HG03175 (cell line): ENCODE measurements at regions not wholly inside any gene's neighbourhood (a gene's known extent, or its start where the extent isn't known, plus 50 kb on each side); places are given as distances from the start of the nearest gene placed in this dataset.

Experiments
- ATAC-seq: cut with Tn5 transposase; IDR thresholded peaks from one replicate; pipeline ENCODE4 v1.9.1; 2021; ENCODE audit warnings: mild to moderate bottlenecking, moderate library complexity; ENCODE audit not compliant: unreplicated experiment

DNA sequence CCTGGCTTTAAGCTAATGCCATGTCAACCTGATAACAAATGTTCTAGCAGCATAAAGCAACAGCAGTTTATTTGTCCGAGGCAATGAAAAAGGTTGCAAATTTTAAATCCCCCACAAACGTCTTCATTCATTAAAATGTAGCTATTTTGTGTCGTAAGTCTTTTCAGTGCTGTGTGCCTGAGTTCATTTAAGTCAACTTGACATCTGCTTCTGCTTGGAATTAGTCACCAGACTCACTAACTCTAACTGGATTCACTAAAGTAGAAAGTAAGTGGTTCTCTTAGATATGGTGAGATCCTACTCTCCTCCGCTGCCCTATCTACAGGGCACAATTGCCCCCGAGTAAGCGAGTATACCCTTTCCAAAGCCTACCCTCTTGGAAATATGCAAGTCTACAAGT lies 118.4 kb upstream of the CHRM3 start:
- ATAC-seq = no peak

DNA sequence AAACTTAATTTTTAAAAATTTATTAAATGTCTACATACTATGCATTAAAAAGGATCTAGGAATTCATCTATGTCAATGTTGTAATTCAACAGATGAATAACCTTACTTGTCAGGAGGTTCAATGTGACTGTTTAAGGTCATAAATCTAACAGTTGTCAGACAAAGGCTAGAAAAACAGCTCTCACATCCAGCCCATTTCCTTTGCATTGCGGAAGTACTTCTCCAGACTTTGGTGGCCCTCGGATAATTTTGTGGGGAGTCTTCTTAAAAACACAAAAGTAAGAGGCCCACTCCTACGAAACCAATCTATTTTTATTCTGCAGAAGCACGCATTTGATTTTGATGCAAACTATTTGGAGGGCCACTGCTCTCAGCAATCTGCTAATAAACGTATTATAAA lies 122.6 kb upstream of the CHRM3 start:
- no peak for ATAC-seq

DNA sequence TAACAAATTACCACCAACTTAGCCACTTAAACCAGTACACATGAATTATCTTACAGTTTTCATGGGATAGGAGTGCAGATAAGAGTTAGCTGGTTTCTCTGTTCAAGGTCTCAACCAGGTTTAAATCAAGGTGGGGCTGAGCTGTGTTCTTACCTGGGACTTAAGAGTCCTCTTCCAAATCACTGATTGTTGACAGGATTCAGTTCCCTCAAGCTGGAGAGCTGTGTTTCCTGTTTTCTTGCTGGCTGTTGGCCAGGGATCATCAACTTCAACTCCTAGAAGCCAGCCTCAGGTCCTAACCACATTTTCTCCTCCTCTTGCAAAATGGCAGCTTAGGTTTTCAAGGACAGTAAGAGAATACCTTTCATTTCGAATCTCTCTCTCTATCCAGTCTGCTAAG lies 123.8 kb upstream of the CHRM3 start:
- no peak for ATAC-seq

DNA sequence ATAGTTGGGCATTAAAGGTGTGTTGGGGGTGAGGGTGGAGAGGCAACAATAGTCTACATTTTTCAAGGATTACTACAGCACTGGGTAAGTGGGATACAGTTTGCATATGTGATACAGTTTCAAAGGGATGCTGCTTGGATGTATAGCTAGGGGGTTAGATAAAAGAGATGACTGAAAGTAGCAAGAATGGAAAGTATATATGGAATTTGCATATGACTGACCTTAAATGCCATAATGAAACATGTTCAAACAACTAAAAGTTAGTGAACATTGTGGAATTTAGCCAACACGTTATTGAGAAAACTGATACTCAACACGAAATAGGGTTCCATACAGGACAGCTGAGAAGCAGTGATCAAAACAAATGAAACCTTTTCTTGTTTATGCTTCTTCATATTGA lies 124.8 kb upstream of the CHRM3 start:
- no peak for ATAC-seq

DNA sequence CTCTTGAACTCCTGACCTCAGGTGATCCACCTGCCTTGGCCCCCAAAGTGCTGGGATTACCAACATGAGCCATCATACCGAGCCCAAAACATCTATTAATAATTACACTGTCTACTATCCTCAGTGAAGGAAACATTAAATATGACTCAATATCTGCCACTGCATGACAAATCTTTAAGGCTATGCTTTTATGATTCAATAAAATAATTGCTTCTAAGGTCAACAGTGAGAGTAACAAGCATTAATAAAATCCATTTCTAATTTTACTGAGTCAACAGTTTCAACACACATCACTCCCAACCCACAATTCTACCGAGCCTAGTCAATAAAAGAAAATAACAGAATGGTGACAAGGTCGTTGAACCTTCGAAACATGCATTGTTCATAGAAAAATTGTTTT lies 125.5 kb upstream of the CHRM3 start:
- ATAC-seq = no peak

DNA sequence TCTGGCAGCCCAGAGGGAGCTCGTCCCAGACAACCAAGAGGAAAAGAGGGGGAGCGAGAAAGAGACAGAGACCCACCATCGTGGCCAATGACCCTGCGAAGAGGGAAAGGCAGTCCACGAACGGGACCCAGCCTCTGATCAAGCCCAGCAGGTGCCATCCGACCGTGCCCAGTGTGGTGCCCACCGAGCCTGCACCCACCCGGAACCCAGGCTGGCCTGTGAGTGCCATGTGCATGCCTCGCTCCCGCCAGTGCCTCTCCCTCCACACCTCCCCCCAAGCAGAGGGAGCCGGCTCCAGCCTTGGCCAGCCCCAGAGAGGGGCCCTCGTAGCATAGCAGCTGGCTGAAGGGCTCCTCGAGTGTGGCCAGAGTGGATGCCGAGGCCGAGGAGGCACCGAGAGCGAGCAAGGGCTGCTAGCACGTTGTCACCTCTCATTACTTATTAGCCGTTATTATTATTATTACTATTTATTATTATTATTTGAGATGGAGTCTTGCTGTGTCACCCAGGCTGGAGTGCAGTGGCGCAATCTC lies 130.7 kb upstream of the CHRM3 start:
- ATAC-seq = no peak

DNA sequence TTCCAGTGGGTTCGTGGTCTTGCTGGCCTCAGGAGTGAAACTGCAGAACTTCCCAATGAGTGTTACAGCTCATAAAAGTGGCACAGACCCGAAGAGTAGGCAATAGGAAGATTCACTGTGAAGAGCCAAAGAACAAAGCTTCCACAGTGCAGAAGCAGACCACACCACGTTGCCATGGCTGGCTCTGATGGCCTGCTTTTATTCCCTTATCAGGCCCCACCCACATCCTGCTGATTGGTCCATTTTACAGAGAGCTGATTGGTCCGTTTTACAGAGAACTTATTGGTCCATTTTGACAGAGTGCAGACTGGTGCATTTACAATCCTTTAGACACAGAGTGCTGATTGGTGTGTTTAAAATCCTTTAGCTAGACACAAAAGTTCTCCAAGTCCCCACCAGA lies 131.4 kb upstream of the CHRM3 start:
- no peak for ATAC-seq

DNA sequence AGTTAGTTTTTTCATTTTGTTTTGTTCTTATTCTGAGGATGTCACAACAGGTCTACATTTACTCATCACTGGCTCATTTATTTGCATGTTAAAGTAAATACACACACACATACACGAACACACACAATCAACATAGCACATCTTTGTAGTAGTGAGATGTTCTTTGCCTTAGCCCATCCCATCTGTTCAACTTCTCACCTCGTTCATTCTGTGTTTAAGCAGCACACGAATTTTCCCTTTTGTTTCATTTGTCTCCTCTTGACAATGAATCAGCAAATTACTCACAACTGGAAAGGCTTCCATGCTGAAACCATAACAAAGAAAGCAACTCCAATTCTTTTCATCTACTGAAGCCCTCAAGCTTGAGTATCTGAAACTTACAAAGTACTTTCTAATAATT lies 133.3 kb upstream of the CHRM3 start:
- ATAC-seq = no peak

DNA sequence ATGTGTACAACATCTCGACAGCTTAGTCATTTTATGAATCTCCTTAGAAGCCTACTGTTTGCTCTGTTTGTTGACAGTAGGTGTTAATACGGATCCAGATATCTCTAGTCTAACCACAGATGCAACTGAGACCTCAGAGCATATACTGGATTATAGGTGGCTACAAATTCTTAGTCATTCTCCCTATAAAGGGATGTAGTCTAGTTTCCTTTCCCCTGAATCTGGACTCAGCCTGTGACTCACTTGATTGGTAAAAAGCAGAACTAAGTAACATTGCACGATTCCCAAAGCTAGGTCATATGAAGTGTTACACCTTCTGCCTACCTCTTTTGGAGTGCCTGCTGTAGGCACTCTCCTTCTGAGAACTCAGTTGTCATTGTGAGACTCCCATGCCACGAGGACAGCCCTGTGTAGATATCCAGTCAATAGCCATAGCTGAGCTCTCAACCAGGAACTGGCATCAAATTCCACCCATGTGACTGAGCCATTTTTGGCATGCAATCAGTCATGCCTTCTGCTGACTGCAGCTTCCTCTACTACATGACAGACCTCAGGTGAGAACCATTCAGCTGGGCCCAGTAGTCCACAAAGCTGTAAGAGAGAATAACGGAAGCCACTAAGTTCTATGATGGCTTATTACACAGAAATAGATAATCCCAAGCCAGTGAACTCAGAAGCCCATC lies 135.9 kb upstream of the CHRM3 start:
- no peak for ATAC-seq

DNA sequence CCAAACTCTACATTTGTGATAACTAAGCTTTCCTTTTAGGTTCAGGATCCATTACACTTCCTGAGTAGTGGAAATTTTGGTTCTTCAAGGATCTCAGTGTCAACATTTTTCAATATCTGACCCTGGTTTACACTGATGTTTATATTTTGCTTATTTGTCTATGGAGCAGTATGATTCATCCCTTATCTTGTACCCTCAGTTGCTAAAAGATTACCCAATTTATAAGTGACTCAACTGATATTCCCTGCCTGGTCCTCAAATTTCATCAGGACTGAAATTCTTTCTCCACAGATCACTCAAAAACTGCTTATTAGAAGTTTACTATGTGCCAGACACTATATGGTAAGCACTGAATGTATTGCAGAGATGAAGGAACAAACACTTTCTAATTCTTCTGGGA lies 139.1 kb upstream of the CHRM3 start:
- no peak for ATAC-seq

DNA sequence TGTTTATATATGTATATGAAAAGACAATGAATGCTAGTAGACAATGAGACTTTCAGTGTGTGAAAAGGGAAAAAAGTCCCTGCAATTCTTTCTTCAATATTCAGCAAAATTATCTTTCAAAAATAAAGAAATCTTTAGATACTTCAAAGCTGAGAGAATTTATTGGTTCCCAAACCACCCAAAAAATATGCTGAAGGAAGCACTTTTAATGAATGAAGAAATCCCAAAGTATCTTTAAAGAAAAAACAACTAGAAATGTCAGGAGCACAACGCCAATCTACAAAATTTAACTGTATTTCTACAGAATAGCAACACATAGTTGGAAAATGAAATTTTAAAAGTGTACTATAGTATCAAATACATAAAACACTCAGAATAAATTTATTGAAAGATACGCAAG lies 142.3 kb upstream of the CHRM3 start:
- no peak for ATAC-seq

DNA sequence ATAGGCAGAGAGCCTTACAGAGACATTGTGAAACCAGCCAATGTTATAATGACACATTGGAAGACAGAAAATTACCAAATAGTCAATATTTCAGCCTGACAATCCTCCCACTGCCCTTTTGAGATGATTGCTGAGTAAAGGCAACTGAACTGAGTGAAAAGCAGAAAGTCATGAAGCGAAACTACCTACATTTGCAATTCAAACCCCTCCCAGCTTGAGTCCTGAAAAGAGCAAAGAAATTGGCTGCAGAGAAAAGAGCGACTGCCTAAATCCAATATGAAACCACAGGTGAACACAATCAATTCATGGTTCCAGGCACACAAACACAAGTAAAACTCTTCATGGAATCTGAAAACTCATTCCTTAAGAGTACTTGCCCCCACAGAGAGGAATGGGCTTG lies 143.4 kb upstream of the CHRM3 start:
- ATAC-seq = no peak

DNA sequence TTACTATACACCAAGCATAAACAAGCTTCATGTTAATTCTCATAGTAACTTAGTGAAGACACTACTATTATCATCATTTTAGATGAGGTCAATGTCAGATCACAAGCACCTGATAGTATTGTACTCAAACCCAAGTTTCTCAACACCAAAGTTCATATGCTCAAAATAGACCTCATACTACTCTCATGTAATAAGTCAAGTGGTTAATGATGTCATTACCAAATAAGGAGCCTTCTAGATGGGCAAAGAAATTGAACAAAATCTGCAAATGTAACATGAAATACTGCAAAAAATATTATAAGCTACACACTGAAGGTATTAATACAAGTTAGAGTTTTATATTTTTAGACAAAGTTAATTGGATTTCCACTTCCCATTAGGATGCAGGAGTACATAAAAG lies 144.0 kb upstream of the CHRM3 start:
- ATAC-seq = no peak

DNA sequence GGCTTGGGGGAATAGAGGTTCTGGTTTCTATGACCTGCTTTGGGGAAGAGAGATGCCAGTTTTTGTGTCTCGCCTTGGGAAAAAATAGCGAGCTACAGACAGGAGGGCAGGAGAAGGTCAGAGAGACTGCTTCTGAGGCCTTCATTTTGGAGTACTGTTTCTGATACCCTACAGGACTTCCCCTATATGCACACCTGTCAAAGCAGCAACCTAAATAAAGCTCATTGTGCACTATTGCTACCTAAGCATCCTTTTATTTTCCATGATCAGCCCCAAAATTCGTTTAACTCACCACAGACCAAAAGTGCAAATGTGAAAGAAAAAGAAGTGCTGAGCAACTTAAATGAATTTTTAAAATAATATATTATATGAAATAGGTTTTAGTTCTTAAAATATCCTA lies 145.6 kb upstream of the CHRM3 start:
- ATAC-seq = no peak

DNA sequence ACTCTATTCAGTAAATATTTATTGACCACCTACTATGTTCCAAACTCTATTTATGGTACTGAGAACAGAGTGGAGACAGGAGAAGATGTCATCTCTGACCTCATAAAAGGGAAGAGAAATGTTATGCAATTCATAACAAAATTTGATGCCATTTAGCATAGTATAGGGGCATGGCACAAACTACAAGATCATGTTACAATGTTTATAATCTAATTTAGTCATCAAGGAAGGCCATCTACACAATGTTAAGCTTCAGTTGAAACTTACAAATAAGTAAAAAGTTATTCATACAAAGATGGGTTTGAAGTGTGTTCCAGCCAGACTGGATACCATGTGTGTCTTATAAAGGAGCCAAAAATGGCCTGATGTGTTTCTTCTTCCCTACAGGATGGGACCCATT lies 146.8 kb upstream of the CHRM3 start:
- ATAC-seq = no peak

DNA sequence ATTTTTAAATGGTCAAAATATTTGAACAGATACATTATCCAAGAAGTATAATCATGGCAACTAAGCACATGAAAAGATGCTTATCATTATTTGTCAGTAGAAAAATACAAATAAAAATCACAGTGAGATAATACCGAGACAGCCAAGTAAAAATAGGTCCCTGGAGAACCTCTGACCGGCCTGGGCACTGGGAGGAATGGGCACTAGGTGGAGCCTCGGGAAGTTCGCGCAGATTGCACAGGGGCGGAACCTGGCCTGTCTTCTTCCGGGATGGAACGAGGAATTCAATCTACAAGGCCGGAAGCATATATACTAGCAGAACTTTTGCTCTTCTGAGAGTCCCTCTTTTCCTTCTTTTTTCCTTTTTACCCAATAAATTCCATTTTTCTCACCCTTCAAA lies 148.5 kb upstream of the CHRM3 start:
- no peak for ATAC-seq

DNA sequence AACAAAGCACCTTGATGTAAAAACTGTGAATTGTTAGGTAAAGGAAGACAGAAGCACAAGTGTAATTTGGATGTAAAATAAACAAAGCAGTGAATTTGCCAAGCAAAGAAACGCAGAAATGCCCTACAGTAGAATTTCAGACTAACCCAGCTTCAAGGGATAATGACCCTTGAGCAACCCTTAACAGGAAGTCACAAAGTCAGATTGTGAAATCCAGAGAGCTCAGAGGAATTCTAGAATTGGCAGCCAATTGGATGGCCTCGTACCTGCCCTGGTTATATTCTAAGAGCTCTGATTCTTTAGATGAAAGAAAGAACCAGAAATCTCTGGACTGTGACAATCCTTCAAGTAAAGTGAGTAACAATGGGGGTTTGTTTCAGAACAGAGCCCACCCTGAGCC lies 152.7 kb upstream of the CHRM3 start:
- no peak for ATAC-seq

DNA sequence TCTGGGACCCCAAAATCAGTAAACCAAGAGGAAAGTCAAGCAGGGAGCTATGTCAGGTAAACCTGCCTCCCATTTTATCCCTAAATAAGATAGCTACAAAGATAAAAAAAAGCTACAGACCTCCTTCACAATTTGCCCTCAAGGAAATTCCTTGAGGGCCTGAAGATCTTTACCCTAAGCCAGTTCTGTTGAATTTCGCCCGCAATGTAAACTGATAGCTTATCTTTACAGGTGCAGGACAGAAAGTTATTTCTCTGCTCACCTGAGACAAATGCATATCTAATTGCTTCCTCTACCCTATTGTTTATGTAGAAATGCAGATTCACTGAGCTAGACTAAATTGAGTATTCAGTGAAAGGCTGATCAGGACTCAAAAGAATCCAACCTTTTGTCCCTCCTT lies 153.4 kb upstream of the CHRM3 start:
- no peak for ATAC-seq

DNA sequence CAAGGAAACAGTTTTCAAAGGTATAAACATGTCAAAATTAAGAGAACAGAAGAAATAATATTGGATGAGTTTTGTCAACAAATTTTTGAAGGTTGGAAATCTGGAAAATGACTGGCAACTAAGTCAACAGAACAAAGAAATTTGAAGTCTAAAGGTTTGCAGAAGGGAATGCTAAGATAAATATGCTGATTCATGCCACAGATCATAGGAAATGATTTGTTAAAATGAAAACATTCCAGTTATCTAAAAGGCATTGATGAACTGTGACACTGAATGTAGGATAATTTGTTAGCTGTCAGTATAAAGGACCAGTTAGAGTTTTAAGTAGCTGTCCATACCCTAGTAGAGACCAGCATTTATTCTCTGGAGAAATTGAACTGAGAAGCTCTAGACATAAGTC lies 157.9 kb upstream of the CHRM3 start:
- ATAC-seq = no peak

DNA sequence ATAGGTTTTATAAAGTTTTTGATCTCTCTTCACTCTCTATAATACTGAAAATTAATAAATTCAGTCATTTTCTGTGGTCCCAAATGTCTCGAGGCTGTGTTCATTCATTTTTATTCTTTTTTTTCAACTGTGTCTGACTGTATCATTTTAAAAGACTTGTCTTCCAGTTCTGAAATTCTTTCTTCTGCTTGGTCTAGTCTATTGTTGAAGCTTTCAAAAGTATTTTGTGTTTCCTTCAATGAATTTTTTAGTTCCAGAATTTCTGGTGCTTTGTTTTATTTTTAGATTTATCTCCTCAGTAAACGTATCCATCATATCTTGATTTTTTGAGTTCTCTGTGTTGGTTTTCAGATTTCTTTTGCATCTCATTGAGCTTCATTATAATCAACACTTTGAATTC lies 161.0 kb upstream of the CHRM3 start:
- no peak for ATAC-seq

DNA sequence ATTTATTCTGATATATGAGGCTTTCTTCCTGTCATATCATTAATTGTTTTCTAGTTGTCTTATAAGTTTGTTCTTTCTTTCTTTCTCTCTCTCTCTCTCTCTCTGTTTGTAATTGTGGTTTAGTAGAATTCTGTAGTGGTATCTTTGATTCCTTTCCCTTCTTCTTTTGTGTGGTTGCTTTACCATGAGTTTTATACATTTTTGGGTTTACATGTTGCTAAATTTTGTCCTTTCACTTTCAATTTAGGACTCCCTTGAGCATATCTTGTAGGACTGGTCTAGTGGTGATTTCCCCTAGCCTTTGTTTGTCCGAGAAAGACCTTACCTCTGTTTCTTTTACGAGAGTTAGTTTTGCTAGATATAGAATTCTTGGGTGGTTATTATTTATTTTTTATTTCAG lies 162.3 kb upstream of the CHRM3 start:
- ATAC-seq = no peak

DNA sequence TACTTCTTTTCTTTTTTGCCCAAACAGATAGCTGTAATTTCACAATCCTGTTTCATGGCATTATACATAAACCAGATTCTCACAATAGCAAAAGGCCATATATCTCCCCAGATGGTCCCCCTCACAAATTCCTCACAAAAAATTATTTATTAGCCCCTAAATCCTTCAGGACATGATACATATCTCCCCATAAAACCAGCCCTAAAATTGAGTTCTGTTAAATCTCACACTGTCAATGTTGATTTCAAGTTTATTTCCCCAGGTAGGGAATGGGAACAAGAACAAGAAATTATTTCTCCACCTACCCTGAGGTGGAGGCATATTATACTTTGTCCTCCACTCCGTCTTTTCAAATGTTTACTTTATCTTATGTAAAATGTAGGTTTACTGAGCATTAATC lies 163.4 kb upstream of the CHRM3 start:
- no peak for ATAC-seq

DNA sequence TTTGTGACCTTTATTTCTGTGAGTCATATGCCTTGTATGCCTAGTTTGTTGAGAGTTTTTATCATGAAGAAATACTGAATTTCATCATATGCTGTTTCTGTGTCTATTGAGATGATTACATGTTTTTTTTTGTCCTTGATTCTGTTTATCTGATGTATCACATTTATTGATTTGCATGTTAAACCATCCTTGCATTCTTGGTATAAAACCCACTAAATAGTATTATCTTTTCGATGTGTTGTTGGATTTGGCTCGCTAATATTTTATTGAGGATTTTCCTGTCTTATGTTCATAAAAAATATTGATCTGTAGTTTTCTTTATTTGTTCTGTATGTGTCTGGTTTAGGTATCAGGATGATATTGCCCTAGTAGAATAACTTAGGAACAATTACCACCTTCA lies 164.7 kb upstream of the CHRM3 start:
- no peak for ATAC-seq
